Raji (cell line): ENCODE measurements at regions not wholly inside any gene's neighbourhood (a gene's known extent, or its start where the extent isn't known, plus 50 kb on each side); places are given as distances from the start of the nearest gene placed in this dataset.

ENCODE experiments used
- POLR2A ChIP-seq: IDR thresholded peaks from 2 replicates; pipeline ENCODE4 v1.6.1; 2011; ENCODE audit warnings: low read depth, low read length, control low read depth; ENCODE audit not compliant: insufficient read depth

DNA sequence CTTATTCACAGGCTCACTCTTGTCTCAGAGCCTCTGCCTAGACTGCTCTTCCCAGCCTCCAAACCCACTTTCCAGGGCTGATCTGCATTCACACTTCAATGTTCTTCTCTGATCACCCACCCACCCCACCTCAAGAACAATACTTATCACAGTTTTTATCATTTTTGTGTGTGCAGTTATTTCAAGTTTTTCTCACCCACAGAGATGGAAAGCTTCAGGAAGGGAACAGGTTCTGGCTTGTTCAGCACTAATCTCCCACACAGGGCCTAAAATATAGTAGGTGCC lies 160.9 kb downstream of the MRPL14 start:
- no peak for TF ChIP-seq POLR2A

DNA sequence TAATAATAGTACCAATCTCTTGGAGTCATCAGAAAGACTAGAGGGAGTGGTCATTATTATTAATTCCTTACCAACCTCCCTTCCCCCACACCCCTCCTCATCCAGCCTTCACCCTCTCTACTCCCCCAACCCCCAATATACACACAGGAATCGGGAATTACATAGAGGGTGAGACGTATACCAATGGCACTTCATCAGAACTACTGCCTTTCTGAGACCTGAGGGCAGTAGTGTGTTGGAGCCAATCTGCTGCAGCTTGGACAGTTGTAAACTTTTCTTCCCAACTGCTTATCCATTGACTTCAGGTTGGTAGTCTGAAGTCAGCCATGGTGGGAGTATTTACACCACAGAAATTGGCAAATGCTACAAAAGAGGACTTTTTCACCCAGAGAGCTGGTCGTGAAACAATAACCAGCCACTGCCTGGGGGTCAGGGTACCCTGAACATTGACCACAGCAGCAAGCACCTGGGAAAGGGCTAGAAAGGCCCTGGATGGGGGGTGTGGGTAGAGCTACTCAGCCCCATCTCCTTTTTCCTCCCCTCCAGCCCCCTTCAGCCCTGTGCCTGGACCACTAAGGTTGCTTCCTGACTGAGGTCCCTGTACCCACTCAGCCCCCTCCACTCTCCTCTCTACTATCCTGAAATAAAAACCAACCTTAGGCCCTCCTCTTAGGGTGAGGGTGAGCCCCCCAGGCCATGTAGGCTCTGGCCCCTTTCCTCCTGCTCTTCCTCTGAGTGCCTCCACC lies 161.5 kb downstream of the MRPL14 start:
- TF ChIP-seq POLR2A, result no peak

DNA sequence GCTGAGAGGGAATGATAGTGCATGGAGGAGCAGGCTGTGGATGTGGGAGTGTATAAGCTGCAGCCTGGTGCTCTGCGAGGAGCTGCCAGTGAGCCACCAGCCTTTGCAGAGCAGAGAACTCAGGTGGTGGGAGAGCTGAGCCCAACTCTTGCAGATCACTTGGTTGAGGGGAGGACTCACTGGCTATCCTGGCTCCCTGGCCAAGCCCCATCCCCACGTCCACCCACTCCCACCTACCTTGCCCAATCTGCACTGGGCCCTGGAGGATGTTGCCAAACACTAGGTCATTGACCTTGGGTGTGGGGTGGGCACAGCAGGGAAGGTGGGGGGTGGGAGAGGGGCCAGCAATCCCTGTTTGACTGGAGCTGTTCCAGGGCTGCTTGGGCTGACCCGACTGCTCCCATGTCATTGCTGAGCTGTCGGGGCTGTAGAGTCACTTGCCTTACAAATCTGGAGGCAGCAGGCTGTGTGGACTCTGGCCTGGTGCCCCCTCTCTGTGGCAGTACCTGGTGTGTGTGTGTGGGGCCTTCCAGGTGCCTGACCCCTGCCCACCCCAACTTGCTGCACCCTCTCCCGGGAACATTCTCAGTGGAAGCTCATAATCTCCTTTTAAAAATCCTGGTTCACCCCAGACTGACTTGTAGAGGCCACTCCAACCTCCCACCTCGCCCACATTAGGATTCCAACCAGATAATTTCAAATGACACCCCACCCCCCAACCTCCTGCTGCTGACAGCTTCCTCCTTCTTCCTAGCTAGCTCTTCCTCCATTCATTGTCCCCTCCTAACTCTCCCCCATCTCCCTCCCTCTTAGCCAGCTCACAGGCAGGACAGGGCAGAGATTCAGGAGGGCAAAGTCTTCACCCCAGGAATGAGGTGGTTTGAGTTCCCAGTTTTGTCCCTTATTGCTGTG lies 162.3 kb downstream of the MRPL14 start:
- TF ChIP-seq POLR2A, result no peak

GRCh38 chr6:43963877-43964658 lies 163.2 kb downstream of the MRPL14 start:
- TF ChIP-seq POLR2A, result no peak

- no peak for TF ChIP-seq POLR2A
These were observed 164.0 kb downstream of the MRPL14 start for GRCh38 chr6:43963203-43963602.

DNA sequence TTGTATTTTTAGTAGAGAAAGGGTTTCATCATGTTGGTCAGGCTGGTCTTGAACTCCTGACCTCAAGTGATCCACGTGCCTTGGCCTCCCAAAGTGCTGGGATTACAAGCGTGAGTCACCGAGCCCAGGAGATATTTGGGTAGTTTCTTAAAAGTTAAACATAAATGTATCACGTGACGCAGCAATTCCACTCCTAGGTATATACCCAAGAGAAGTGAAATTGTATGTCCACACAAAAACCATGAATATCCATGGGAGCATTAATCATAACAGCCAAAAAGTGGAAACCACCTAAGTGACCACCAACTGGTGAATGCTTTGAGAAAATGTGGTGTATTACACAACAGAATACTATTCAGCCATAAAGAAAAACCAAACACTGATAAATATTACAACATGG lies 164.8 kb downstream of the MRPL14 start:
- no peak for TF ChIP-seq POLR2A

- TF ChIP-seq POLR2A, result no peak
These were observed 170.0 kb downstream of the MRPL14 start for GRCh38 chr6:43957273-43957672.

GRCh38 chr6:43956478-43956877 lies 170.8 kb downstream of the MRPL14 start:
- no peak for TF ChIP-seq POLR2A

DNA sequence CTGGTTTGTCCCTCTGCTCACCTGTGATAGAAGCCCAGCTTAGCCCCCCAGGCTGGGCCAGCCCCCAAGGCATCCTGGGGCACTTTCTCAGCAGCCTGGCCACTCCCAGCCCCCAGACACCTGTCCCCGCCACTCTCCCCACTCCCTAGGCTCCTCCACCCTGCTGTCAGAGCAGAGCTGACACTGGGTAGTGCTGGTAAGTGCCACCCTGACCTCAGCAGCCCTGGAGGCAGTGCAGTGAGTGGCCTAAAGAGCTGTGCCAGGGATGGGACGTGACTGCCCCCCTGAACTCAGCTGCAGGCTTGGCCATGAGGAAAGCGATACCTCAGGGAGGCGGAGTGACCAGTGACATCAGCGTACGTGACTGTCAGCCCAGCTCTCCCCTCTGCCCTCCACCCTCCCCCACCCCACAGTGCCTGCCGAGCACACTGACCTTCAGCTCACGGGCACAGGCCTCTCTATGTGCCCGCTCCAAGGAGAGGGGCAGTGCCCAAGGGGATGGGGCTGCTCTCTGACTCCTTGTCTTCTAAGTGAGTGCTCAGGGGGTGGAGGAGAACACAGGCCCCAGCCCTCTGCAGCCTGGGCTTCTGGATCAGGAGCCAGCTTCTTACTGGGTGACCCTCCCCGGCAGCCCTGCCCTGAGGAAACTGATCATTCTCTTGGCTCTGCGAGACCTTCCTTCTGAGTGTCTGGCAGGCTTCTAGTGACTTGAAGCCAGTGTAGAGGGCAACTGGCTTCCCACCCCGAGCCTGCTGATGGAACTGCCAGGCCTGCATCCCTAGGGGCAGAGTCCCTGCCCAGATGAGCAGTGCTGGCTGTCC lies 172.7 kb downstream of the MRPL14 start:
- no peak for TF ChIP-seq POLR2A

GRCh38 chr6:43953794-43954310 lies 173.4 kb downstream of the MRPL14 start:
- TF ChIP-seq POLR2A, result no peak

DNA sequence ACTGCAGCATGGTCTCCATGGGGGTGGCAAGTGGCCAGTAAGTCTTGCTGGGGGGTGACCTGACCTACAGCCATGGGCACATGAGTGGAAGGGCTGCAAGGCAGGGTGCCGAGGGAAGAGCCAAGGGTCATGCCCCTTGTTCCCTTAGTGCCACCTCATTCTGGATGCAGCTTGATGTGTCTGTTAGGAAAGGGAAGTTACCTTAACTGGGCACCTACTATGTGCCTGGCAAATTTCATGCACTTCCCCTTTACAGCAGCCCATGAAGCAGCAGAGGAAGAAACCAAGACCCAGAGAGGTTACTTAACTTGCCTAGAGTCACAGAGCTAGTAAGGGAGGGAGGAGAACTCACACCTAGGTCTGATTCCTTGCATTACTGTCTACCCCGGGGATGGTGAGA lies 174.0 kb downstream of the MRPL14 start:
- TF ChIP-seq POLR2A, result no peak

DNA sequence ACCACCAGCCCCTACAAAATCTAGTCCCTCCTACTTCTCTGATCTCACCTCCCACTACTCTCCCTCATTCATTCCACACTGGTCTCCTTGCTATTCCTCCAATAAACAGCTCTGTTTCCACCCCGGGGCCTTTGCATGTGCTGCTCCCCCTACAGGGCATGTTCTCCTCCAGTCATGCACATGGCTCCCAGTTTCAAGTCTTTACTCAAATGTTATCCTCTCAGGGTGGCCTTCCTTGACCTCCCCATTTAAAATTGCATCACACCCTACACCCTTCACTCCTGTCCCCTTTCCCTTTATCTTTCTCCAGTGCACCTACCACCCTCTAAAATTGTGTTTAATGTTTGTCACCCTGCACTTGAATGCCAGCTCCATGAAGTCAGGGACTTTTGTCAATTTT lies 174.5 kb downstream of the MRPL14 start:
- no peak for TF ChIP-seq POLR2A

DNA sequence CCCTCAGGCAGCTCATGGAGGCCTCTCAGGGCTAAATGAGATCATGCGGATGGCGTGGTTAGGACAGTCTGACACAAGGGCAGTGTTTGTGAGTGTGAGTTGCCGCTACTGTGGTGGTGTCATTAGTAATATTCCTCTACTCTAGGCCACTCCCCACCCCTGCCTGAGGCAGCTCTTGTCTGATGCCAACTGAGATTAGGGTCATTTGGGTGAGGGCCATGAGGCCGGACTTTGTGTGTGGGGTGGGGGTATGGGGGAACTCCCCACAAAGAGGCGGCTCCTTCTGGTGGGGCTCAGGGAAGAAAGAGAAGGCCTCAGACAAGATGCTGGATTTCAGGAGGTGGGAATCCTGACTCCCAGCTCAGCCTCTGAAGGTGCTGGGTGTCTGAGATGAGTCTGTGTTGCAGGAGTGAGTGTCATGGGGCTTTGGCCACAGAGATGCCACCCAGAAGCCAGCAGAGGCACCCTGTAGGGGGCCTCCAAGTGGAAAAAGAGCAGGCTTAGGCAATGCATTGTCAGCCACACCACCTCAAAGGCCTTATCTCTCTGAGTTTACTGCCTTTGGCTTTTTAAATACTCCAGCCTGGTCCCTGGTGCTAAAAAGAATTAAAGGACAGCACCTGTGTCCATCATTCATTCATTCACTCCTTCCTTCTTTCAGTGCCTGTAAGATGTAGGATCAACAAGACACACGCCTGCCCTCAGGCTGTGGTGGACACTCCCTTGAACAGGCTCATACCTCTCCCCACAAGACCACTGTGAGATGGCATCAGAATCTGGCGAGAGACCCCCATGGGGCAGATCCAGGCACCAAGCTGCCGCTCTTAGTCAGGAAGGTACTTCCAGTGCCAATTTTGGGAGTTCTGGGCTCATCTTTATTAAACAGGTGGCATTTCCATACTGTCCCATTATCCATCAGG lies 175.2 kb downstream of the MRPL14 start:
- no peak for TF ChIP-seq POLR2A
